HEK293T (cell line): ENCODE measurements at regions not wholly inside any gene's neighbourhood (a gene's known extent, or its start where the extent isn't known, plus 50 kb on each side); places are given as distances from the start of the nearest gene placed in this dataset.

ENCODE experiments used
- CTCF ChIA-PET: fragments of 350-600 bp; formaldehyde crosslinking; extraction: SDS; loops from one replicate; lab custom pipeline; 2021; ENCODE audit warnings: antibody characterized with exemption, inconsistent platforms; lab: Yijun Ruan, JAX
- POLR2A ChIA-PET: fragments of 350-600 bp; formaldehyde crosslinking; extraction: SDS; loops from one replicate; lab custom pipeline; 2020; ENCODE audit warnings: antibody characterized with exemption, inconsistent platforms; lab: Yijun Ruan, JAX
- DNase-seq: peaks from one replicate; pipeline ENCODE4 v3.0.0; 2012; ENCODE audit warnings: mixed read lengths; ENCODE audit errors: extremely low spot score
- ARNT ChIP-seq: fragments of 450-650 bp; IDR thresholded peaks from 2 replicates; pipeline ENCODE4 v1.6.1; 2017; ENCODE audit warnings: mild to moderate bottlenecking
- BHLHE40 ChIP-seq: fragments of 450-650 bp; IDR thresholded peaks from 2 replicates; pipeline ENCODE4 v1.6.1; 2016; ENCODE audit warnings: mild to moderate bottlenecking, moderate library complexity, borderline replicate concordance
- CTBP1 ChIP-seq: fragments of 450-650 bp; IDR thresholded peaks from 2 replicates; pipeline ENCODE4 v1.6.1; 2016; ENCODE audit warnings: borderline replicate concordance
- ELF4 ChIP-seq: fragments of 450-650 bp; IDR thresholded peaks from 2 replicates; pipeline ENCODE4 v1.6.1; 2017; ENCODE audit warnings: antibody characterized with exemption
- FOXA1 ChIP-seq: fragments of 450-650 bp; IDR thresholded peaks from 2 replicates; pipeline ENCODE4 v1.6.1; 2016; ENCODE audit warnings: mild to moderate bottlenecking
- FOXK2 ChIP-seq: fragments of 450-650 bp; IDR thresholded peaks from 2 replicates; pipeline ENCODE4 v1.6.1; 2016; ENCODE audit warnings: mild to moderate bottlenecking
- FOXM1 ChIP-seq: fragments of 450-650 bp; IDR thresholded peaks from 2 replicates; pipeline ENCODE4 v1.6.1; 2017; ENCODE audit warnings: mild to moderate bottlenecking, borderline replicate concordance
- HDGF ChIP-seq: fragments of 450-650 bp; IDR thresholded peaks from 2 replicates; pipeline ENCODE4 v1.6.1; 2017; ENCODE audit warnings: antibody characterized with exemption, borderline replicate concordance
- L3MBTL2 ChIP-seq: fragments of 450-650 bp; conservative IDR thresholded peaks from 2 replicates; pipeline ENCODE4 v1.6.1; 2016; ENCODE audit warnings: mild to moderate bottlenecking
- LEF1 ChIP-seq: fragments of 450-650 bp; IDR thresholded peaks from 2 replicates; pipeline ENCODE4 v1.6.1; 2017; ENCODE audit warnings: mild to moderate bottlenecking, borderline replicate concordance
- NFRKB ChIP-seq: fragments of 450-650 bp; IDR thresholded peaks from 2 replicates; pipeline ENCODE4 v1.6.1; 2016; ENCODE audit warnings: mild to moderate bottlenecking, moderate library complexity
- SP1 ChIP-seq: fragments of 450-650 bp; IDR thresholded peaks from 2 replicates; pipeline ENCODE4 v1.6.1; 2017
- SUZ12 ChIP-seq: fragments of 450-650 bp; IDR thresholded peaks from 2 replicates; pipeline ENCODE4 v1.6.1; 2016; ENCODE audit warnings: mild to moderate bottlenecking
- TARDBP ChIP-seq: fragments of 450-650 bp; IDR thresholded peaks from 2 replicates; pipeline ENCODE4 v1.6.1; 2016
- ZNF384 ChIP-seq: fragments of 450-650 bp; IDR thresholded peaks from 2 replicates; pipeline ENCODE4 v1.6.1; 2016
- TF ChIP-seq, protein P1 (sequence below): fragments of 450-650 bp; IDR thresholded peaks from 2 replicates; pipeline ENCODE4 v1.6.1; 2016

DNA sequence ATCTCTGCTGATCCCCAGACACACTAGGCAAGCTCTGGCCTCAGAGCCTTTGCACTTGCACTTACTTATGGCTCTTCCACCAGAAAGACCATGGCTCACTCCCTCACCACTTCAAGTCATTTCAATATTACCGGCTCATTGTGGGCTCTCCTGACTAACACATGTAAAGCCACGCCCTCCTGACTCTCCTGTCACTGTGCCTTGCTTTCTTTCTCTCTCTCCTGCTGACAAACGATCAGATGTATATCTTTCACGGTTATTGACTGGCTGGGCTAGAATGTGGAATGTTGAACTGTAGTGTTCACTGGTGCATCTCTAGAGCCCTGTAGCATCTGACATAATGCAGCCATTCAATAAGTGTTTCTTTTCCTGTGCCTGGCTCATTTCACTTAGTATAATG, 425.1 kb downstream of the RAB28 start:
- POLR2A ChIA-PET: no interaction called here
- no peak for TF ChIP-seq CTBP1
- TF ChIP-seq FOXA1: no peak
- TF ChIP-seq ELF4: no peak
- TF ChIP-seq ARNT: no peak
- TF ChIP-seq HDGF: no peak
- TF ChIP-seq, protein P1, sequence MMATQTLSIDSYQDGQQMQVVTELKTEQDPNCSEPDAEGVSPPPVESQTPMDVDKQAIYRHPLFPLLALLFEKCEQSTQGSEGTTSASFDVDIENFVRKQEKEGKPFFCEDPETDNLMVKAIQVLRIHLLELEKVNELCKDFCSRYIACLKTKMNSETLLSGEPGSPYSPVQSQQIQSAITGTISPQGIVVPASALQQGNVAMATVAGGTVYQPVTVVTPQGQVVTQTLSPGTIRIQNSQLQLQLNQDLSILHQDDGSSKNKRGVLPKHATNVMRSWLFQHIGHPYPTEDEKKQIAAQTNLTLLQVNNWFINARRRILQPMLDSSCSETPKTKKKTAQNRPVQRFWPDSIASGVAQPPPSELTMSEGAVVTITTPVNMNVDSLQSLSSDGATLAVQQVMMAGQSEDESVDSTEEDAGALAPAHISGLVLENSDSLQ: no peak
- TF ChIP-seq SUZ12: no peak
- no peak for TF ChIP-seq FOXK2
- TF ChIP-seq TARDBP: no peak
- TF ChIP-seq NFRKB: no peak
- TF ChIP-seq BHLHE40: no peak
- TF ChIP-seq SP1: no peak
- no peak for TF ChIP-seq ZNF384
- no peak for TF ChIP-seq LEF1
- TF ChIP-seq FOXM1: no peak

DNA sequence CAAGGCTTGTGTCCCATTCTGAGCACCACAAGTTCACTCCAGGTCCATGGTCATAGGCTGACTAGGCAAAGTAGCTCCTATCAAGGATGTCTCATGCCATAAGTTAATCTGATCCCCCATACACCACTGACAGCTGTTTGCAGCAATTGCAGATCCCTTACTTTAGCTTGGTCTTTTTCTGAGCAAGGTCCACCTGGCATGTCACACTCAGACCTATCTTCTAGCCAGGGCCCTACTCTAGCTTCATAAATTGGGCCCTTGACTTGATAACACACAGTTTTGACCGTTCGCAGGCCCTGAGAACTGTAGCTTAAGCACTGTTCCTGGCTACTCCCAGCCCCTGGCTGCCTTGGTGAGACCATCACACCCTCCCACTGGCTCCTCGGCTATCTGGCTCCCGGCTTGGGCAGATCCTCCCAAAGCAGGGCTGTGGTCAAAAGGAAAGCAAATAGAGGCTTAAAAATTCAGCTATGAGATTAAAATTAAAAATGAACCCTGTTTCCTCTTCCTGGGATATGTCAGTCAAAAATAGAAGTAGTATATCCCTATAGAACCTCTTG, 427.4 kb downstream of the RAB28 start:
- ChIA-PET CTCF (no interaction called here), POLR2A (no interaction called here)
- TF ChIP-seq FOXA1 (no peak), ELF4 (no peak), ZNF384 (no peak), SP1 (no peak), LEF1 (no peak), L3MBTL2 (no peak), TARDBP (no peak), BHLHE40 (no peak)
- DNase-seq: no peak

More for the DNA sequence above, 425.1 kb downstream of the RAB28 start:
- no peak for DNase-seq
- CTCF ChIA-PET: no interaction called here

DNA sequence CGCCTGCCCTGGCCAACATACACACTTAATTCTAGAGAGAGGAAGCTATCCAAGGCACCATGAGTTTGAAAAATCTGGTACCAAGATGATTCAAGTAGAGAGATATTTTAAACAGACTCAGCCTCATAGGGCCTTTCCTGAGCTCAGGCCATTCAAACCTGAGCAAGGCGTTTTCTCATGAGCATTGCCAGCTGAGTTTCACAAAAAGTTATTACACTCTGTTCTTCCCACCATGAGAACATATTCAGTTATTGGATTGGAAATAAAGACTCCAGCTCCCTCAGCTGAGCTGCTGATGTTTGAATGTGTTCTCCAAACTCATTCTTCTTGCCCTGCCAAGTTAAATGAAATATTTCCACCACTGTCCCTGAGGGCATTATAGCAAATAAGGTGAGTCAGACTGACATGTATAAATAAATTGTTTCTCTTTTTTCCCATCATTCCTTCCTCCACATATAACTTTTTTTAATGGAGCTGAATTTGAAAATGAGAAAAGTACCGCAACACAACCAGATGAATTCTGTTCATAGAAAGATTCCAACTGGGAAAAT, 429.6 kb downstream of the RAB28 start:
- no peak for DNase-seq
- ChIA-PET POLR2A (no interaction called here), CTCF (no interaction called here)
- TF ChIP-seq, protein P1: no peak
- no peak for TF ChIP-seq HDGF
- TF ChIP-seq SP1: no peak
- TF ChIP-seq L3MBTL2: no peak
- TF ChIP-seq SUZ12: no peak
- no peak for TF ChIP-seq ELF4
- TF ChIP-seq TARDBP: no peak
- TF ChIP-seq FOXA1: no peak
- TF ChIP-seq FOXK2: no peak
- TF ChIP-seq ZNF384: no peak
- no peak for TF ChIP-seq LEF1
- TF ChIP-seq BHLHE40: no peak
- no peak for TF ChIP-seq NFRKB
- TF ChIP-seq CTBP1: no peak
- no peak for TF ChIP-seq FOXM1
- no peak for TF ChIP-seq ARNT

DNA sequence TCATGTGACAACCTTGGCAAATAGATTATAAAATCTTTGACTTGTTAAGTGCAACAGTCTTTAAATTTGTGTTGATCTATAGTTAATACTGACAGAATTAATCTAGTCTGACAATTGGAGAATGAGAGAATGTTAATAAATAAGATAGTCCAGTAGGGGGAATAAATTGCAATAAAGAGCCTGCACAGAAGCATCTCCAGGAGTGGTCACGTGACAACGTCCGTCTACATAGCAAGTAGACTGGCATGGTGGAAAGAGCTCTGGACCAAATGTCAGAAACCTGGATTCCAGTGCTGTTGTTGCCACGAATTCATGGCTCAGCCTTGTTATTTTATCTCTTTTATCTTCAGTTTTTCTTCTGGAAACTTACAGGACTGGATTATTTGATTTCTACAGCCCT, 436.5 kb downstream of the RAB28 start:
- CTCF ChIA-PET: no interaction called here
- TF ChIP-seq FOXA1 (no peak), ZNF384 (no peak), SUZ12 (no peak), FOXK2 (no peak), CTBP1 (no peak), NFRKB (no peak), ELF4 (no peak), LEF1 (no peak), HDGF (no peak), TARDBP (no peak), L3MBTL2 (no peak), SP1 (no peak), BHLHE40 (no peak), FOXM1 (no peak), ARNT (no peak)
- TF ChIP-seq, protein P1: no peak
- POLR2A ChIA-PET: no interaction called here
- DNase-seq: no peak

DNA sequence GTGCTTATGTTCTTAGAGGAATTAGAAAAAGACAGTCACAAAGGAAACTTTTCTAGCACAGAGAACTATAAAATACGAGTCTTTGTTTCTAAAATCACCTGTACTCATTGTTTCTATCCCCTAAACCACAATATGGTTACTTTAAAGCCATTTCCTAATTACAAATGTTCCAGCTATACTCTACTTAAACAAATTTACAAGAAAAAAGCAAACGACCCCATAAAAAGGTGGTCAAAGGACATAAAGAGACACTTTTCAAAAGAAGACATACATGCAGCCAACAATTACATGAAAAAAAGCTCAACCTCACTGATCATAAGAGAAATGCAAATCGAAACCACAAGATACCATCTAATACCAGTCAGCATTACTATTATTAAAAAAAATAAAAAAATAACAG, 447.3 kb downstream of the RAB28 start:
- CTCF ChIA-PET: no interaction called here
- no peak for DNase-seq
- POLR2A ChIA-PET: no interaction called here
- TF ChIP-seq NFRKB (no peak), ZNF384 (no peak), SUZ12 (no peak), ARNT (no peak), CTBP1 (no peak), SP1 (no peak), HDGF (no peak)
- TF ChIP-seq, protein P1: no peak
